Subcutaneous abdominal adipose tissue (tissue), 5 donors: ENCODE measurements at regions not wholly inside any gene's neighbourhood (a gene's known extent, or its start where the extent isn't known, plus 50 kb on each side); places are given as distances from the start of the nearest gene placed in this dataset.

Source experiments
- H3K27ac ChIP-seq: one replicate; pipeline ENCODE4 v1.7.0; 2013; ENCODE audit warnings: low read depth, mild to moderate bottlenecking, inconsistent platforms, low read length, moderate library complexity
- H3K27me3 ChIP-seq, 5 donors: one replicate each; pipeline ENCODE4 v1.7.0; 2013; ENCODE audit warnings: low read length in 5 of 5, inconsistent platforms in 1 of 5; ENCODE audit not compliant: control insufficient read depth in 5 of 5, insufficient read depth in 4 of 5
- H3K36me3 ChIP-seq, 5 donors: one replicate each; pipeline ENCODE4 v1.7.0; 2013; ENCODE audit warnings: low read length in 5 of 5; ENCODE audit not compliant: control insufficient read depth in 5 of 5, insufficient read depth in 5 of 5
- H3K4me1 ChIP-seq, 5 donors: one replicate each; pipeline ENCODE4 v1.7.0; 2013; ENCODE audit warnings: low read length in 5 of 5, mild to moderate bottlenecking in 3 of 5, moderate library complexity in 1 of 5; ENCODE audit not compliant: control insufficient read depth in 5 of 5, insufficient read depth in 5 of 5
- H3K4me3 ChIP-seq, 5 donors: one replicate each; pipeline ENCODE4 v1.7.0; 2013; ENCODE audit warnings: low read length in 5 of 5, low read depth in 1 of 5
- H3K9ac ChIP-seq, 5 donors: one replicate each; pipeline ENCODE4 v1.7.0; 2013; ENCODE audit warnings: low read length in 5 of 5, mild to moderate bottlenecking in 4 of 5, moderate library complexity in 3 of 5
- H3K9me3 ChIP-seq, 5 donors: one replicate each; pipeline ENCODE4 v1.7.0; 2013; ENCODE audit warnings: low read length in 5 of 5; ENCODE audit not compliant: control insufficient read depth in 5 of 5
- donor health status: healthy.
- donor health status: healthy.
- donor health status: healthy.
- donor health status: healthy.
- donor health status: healthy.

DNA sequence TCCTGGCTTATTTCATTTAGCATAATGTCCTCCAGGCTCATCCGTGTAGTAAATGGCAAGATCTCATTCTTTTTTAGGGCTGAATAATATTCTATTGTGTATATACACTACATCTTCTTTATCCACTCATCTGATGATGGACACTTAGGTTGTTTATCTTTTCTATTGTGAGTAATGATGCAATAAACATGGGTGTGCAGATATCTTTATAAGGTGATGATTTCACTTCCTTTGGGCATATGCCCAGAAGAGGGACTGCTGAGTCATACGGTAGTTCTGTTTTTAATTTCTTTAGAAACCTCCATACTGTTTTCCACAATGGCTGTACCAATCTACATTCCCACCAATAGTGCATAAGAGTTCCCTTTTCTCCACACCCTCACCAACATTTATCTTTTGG is 317.6 kb upstream of the CNKSR2 start:
- H3K36me3 ChIP-seq = no peaks in the 10 kb centered on the region
- H3K9ac ChIP-seq = no peak overlapping the region
- peaks cover 4 to 16% (median 11%) of the 10 kb centered on the region in 5 donors for H3K9me3 ChIP-seq
- no peak overlapping the region for H3K27ac ChIP-seq
- H3K27me3 ChIP-seq = no peaks in the 10 kb centered on the region
- no peak overlapping the region for H3K4me3 ChIP-seq
- H3K4me1 ChIP-seq = no peaks in the 10 kb centered on the region

DNA sequence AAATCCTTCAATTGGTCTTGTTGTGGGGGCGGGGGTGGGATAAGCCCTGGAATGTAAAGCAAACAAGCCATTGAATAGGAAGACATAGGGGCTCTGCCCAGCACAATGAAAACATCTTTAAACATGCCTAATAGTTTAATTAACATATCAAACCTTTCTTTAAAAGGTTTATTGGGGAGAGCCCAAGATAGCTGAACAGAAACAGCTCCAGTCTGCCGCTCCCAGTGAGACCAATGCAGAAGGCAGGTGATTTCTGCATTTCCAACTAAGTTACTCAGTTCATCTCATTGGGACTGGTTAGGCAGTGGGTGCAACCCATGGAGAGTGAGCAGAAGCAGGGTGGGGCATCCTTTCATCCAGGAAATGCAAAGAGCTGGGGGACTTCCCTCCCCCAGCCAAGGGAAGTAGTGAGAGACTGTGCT is 327.2 kb upstream of the CNKSR2 start:
- Histone ChIP-seq H3K9ac (no peak overlapping the region), H3K27ac (no peak overlapping the region), H3K27me3 (peaks cover 0 to 5% (median 0%) of the 10 kb centered on the region in 5 donors), H3K9me3 (peaks cover 0 to 4% (median 0%) of the 10 kb centered on the region in 5 donors), H3K4me1 (no peaks in the 10 kb centered on the region), H3K4me3 (no peak overlapping the region), H3K36me3 (no peaks in the 10 kb centered on the region)

DNA sequence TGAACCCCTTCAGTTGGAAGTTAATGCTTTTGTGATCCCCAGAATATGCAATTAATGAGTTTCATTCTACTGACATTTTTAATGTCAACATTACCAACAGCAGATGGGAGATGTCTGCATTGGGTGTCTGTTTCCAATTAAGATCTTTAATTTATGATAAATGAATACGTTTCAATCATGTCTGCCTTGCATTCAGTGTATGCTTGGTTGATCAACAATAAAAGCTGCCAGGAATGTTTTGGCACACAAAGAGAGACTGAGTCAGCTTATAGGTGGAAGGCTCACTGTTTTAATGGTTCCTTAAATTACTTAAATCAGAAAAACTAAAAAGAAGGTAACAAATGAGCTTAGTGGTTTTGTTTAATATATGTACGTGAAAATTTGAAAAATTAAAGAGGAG is 359.9 kb upstream of the CNKSR2 start:
- H3K9ac ChIP-seq = no peak overlapping the region
- no peaks in the 10 kb centered on the region for H3K36me3 ChIP-seq
- H3K4me3 ChIP-seq = no peak overlapping the region
- H3K9me3 ChIP-seq = peaks cover 0 to 16% (median 4%) of the 10 kb centered on the region in 5 donors
- no peak overlapping the region for H3K27ac ChIP-seq
- no peaks in the 10 kb centered on the region for H3K4me1 ChIP-seq
- no peaks in the 10 kb centered on the region for H3K27me3 ChIP-seq

DNA sequence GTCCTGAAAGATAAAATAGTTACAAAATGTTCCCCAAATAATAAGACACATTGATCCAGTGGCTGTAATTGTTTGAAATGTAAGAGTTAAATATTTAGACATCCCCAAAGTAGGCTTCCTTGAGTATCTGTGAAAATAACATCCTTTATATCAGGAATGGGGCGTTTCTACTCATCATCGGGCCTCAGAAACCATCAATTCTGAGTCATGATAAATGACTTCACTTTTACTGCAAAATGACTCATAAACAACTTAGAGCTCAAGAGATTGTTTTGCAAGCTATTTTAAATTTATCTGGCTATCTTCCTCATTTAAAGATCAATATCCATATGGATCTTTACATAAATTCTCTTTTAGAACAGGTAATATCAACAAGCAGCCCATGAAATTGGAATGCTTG is 369.4 kb upstream of the CNKSR2 start:
- Histone ChIP-seq H3K4me3 (no peak overlapping the region), H3K4me1 (no peaks in the 10 kb centered on the region), H3K27ac (no peak overlapping the region), H3K27me3 (peaks cover 0 to 3% (median 0%) of the 10 kb centered on the region in 5 donors), H3K36me3 (no peaks in the 10 kb centered on the region), H3K9me3 (no peaks in the 10 kb centered on the region), H3K9ac (no peak overlapping the region)

DNA sequence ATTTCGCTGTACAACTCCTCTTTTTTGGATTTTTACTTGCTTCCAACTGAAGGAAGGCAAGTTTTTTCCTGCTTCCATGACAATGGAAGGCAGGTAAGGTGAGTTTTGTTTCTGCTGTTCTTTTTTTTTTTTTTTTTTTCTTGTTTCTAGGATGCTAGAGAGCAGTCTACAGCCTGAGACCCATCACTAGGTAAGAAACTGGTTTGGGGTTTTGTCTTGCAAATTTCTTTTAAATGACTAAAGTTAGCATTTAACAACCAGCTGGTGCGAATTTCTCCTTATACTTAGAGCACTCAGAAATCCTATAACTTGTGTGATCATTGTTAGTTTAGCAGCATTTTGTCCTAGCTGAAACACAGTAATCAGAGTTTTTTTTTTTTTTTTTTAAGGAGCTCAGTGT is 378.4 kb upstream of the CNKSR2 start:
- H3K36me3 ChIP-seq = no peaks in the 10 kb centered on the region
- H3K27me3 ChIP-seq = no peaks in the 10 kb centered on the region
- H3K27ac ChIP-seq = no peak overlapping the region
- no peaks in the 10 kb centered on the region for H3K4me1 ChIP-seq
- no peaks in the 10 kb centered on the region for H3K9me3 ChIP-seq
- H3K4me3 ChIP-seq = no peak overlapping the region
- H3K9ac ChIP-seq = no peak overlapping the region

DNA sequence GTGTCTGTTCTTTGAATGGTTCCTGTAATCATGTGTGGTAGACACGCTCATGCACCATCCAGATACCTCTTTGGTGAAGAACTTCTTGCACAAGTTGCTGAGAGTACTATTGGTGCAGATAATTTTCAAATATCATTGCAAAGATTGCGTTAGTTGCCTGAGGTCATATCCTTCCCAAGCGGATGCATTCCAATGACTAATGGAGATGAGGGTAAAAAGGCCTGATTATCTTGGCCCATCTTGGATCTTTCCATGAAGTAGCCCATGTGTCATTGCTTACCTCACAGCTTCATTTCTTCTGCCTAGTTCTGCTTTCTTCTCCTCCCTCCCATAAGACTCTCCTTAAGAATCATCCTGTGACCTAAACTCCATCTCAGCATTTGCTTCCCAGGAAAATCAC is 384.9 kb upstream of the CNKSR2 start:
- Histone ChIP-seq H3K9me3 (no peaks in the 10 kb centered on the region), H3K9ac (no peak overlapping the region)

DNA sequence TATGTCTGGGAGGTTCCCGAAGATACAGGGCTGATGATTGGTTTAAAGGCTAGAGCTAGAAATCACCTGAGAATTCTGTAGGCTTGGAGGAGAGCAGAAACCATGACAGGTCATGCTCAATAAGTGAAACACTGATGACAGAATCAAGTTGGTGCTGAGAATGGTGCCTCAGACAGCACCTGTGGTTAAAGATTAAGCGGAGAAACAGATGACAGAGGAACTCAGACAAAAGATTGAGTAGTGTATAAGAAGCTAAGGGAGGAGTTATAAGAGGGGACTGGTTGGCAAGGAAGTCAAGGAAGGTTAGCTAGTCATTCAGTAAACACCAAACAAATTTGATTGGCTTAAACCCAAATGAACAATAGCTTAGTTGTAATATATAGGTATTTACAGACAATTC is 385.4 kb upstream of the CNKSR2 start:
- Histone ChIP-seq H3K4me3 (no peak overlapping the region), H3K4me1 (no peaks in the 10 kb centered on the region), H3K27ac (no peak overlapping the region), H3K27me3 (no peaks in the 10 kb centered on the region), H3K36me3 (no peaks in the 10 kb centered on the region), H3K9ac (no peak overlapping the region), H3K9me3 (no peaks in the 10 kb centered on the region)

More for the DNA sequence above, 384.9 kb upstream of the CNKSR2 start:
- no peaks in the 10 kb centered on the region for H3K27me3 ChIP-seq
- H3K27ac ChIP-seq = no peak overlapping the region
- H3K36me3 ChIP-seq = no peaks in the 10 kb centered on the region
- H3K4me3 ChIP-seq = no peak overlapping the region
- no peaks in the 10 kb centered on the region for H3K4me1 ChIP-seq

DNA sequence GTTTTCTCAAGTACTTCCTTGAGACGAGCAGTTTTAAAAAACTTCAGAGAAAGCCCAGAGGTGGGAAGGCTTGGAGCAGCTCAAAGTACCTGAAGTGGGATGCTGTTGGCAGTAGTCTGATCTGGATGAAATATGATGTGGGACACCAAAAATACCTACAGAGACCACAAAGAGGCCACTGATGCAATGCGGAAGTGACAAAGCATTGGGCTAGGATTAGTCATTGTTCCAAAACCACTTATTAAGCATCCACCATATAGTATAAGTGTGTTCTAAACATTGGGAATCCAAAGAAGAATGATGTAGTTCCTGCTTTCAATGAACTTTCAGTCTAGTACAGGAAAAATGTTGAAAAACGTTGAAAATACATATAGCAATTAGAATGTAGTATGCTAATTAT is 386.1 kb upstream of the CNKSR2 start:
- Histone ChIP-seq H3K36me3 (no peaks in the 10 kb centered on the region), H3K4me3 (no peak overlapping the region), H3K27ac (no peak overlapping the region), H3K27me3 (no peaks in the 10 kb centered on the region), H3K9ac (no peak overlapping the region), H3K4me1 (no peaks in the 10 kb centered on the region), H3K9me3 (no peaks in the 10 kb centered on the region)

DNA sequence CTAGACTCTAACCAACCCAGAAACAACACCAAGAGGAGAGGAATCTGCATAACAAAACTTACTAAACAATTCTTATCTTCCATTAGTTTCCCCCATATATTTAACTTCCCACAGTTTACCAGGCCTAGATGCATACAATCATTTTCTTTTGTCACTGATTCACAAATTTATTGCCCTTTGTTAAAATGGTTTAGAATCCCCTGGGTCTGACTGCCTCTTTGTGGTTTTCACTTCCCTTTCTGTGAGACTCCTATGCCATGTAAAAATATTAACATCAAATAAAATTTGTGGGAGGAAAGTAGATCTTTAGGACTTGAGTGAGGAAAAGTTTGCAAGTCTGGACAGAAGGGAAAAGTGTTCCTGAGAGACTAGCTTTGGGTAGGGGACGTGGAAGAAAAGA is 393.8 kb upstream of the CNKSR2 start:
- Histone ChIP-seq H3K27ac (no peak overlapping the region), H3K27me3 (peaks cover 0 to 5% (median 2%) of the 10 kb centered on the region in 5 donors), H3K4me1 (no peaks in the 10 kb centered on the region), H3K36me3 (no peaks in the 10 kb centered on the region), H3K9me3 (peaks cover 0 to 5% (median 0%) of the 10 kb centered on the region in 5 donors), H3K4me3 (no peak overlapping the region), H3K9ac (no peak overlapping the region)

DNA sequence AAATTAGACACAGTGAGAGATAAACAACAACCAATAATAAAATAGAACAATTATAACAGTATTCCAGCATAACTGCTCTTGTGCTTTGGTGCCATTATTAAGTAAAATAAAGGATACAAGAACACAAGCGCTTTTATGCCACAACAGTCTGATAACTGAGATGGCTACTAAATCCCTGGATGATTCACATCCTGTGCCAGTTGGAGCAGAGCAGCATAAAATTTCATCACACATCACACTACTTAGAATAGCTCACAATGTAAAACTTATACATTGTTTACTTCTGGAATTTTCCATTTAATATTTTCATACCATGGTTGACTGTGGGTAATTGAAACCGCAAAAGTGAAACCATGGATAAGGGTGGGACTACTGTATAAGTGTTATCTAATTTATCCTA is 399.9 kb upstream of the CNKSR2 start:
- Histone ChIP-seq H3K4me3 (no peak overlapping the region), H3K27me3 (no peaks in the 10 kb centered on the region), H3K27ac (no peak overlapping the region), H3K36me3 (no peaks in the 10 kb centered on the region), H3K4me1 (no peaks in the 10 kb centered on the region), H3K9me3 (peaks cover 0 to under 1% (median 0%) of the 10 kb centered on the region in 5 donors), H3K9ac (no peak overlapping the region)

DNA sequence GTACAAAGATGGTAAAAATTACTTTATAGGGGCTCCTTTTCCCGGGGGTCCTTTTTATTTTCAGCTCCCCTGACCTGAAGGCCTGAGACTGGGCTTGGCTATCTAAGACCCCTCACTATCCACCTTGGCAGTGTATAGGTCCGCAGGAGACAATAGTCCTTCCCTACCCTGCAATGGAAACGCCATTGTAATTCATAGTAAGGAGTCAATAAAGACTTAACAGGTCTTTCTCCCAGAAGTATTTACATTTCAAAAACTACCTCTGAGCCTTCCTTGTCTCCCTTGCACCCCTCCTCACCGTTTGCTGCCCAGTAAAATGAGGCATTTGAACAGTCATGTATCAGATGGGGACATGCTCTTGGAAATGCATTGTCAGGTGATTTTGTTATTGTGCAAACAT is 401.2 kb upstream of the CNKSR2 start:
- Histone ChIP-seq H3K4me3 (no peak overlapping the region), H3K27ac (no peak overlapping the region), H3K4me1 (no peaks in the 10 kb centered on the region), H3K27me3 (no peaks in the 10 kb centered on the region), H3K36me3 (no peaks in the 10 kb centered on the region), H3K9me3 (peaks cover 0 to 5% (median 0%) of the 10 kb centered on the region in 5 donors), H3K9ac (no peak overlapping the region)
